GM12891 (cell line): ENCODE measurements at regions not wholly inside any gene's neighbourhood (a gene's known extent, or its start where the extent isn't known, plus 50 kb on each side); places are given as distances from the start of the nearest gene placed in this dataset.

Experiments
- PAX5 ChIP-seq: IDR thresholded peaks from 2 replicates; pipeline ENCODE4 v1.6.1; 2011; ENCODE audit warnings: low read length, moderate library complexity, mild to moderate bottlenecking; ENCODE audit not compliant: insufficient read depth, severe bottlenecking
- POLR2A ChIP-seq: IDR thresholded peaks from 2 replicates; pipeline ENCODE4 v1.6.1; 2011; ENCODE audit warnings: low read depth, low read length, control low read depth
- POLR2AphosphoS5 ChIP-seq: IDR thresholded peaks from 2 replicates; pipeline ENCODE4 v1.6.1; 2011; ENCODE audit warnings: low read depth, low read length, control low read depth
- POU2F2 ChIP-seq: IDR thresholded peaks from 2 replicates; pipeline ENCODE4 v1.6.1; 2011; ENCODE audit warnings: low read depth, mild to moderate bottlenecking, control low read depth, low read length, moderate library complexity
- SPI1 ChIP-seq: IDR thresholded peaks from 2 replicates; pipeline ENCODE4 v1.6.1; 2011; ENCODE audit warnings: low read depth, low read length, control low read depth
- TAF1 ChIP-seq: IDR thresholded peaks from 2 replicates; pipeline ENCODE4 v1.6.1; 2011; ENCODE audit warnings: low read depth, low read length, control low read depth

DNA sequence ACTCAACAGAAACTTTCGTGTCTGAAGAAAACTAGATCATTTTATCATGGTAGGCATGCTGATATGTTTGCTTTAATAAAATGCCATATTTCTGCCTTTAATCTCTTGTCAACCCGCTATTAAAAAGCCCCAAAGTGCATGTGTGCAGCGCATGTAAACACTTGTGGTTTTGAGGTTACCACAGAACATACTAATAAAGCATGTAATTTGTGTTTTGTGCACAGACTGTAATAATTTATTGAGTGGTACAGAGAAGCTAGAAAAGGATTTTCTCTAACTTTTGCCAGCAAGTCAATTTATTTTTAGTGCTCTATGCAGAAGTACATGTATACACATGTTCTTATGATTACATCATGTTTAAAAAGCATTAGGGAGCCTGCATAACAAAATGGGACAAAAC, 349.9 kb upstream of the SLC35B3 start:
- TF ChIP-seq POLR2AphosphoS5 = no peak
- no peak for TF ChIP-seq POLR2A
- TF ChIP-seq TAF1 = no peak
- TF ChIP-seq SPI1 = no peak
- TF ChIP-seq POU2F2 = no peak
- TF ChIP-seq PAX5 = no peak
